ENCODE measurements at regions not wholly inside any gene's neighbourhood (a gene's known extent, or its start where the extent isn't known, plus 50 kb on each side); places are given as distances from the start of the nearest gene placed in this dataset.
"Not testable (repeated sequence)": the region's sequence is repeated elsewhere in the genome, so short reads cannot be mapped to it uniquely, and the experiment has no call there.

- DNase-seq = no peak
Observed at GRCh38 chr12:25424211-25424731, 128.8 kb downstream of the LMNTD1 start.

- no peak for DNase-seq
Observed at GRCh38 chr12:25423355-25424050, 129.6 kb downstream of the LMNTD1 start.

- DNase-seq = no peak
Observed at GRCh38 chr12:25422241-25422640, 130.8 kb downstream of the LMNTD1 start.

GRCh38 chr12:25421651-25422167 is 131.4 kb downstream of the LMNTD1 start:
- DNase-seq = no peak

- no peak for DNase-seq
Observed at GRCh38 chr12:25420116-25420515, 133.0 kb downstream of the LMNTD1 start.

GRCh38 chr12:25419595-25419994 is 133.5 kb downstream of the LMNTD1 start:
- no peak for DNase-seq

GRCh38 chr12:25417071-25417470 is 136.0 kb downstream of the LMNTD1 start:
- DNase-seq = no peak

- no peak for DNase-seq
Observed at GRCh38 chr12:25416516-25416915, 136.6 kb downstream of the LMNTD1 start.

GRCh38 chr12:25415004-25415403 is 138.1 kb downstream of the LMNTD1 start:
- no peak for DNase-seq

GRCh38 chr12:25412735-25413134 is 140.3 kb downstream of the LMNTD1 start:
- no peak for DNase-seq

- no peak for DNase-seq
Observed at GRCh38 chr12:25404955-25405354, 148.1 kb downstream of the LMNTD1 start.

GRCh38 chr12:25401547-25402345 is 151.0 kb upstream of the KRAS start:
- no peak for DNase-seq

GRCh38 chr12:25397001-25397400 is 146.3 kb upstream of the KRAS start:
- no peak for DNase-seq

- DNase-seq = no peak
Observed at GRCh38 chr12:25395227-25395626, 144.5 kb upstream of the KRAS start.

GRCh38 chr12:25394775-25395174 is 144.0 kb upstream of the KRAS start:
- DNase-seq = not testable (repeated sequence)

- no peak for DNase-seq
Observed at GRCh38 chr12:25394025-25394424, 143.3 kb upstream of the KRAS start.

GRCh38 chr12:25391346-25391745 is 140.6 kb upstream of the KRAS start:
- DNase-seq = not testable (repeated sequence)

GRCh38 chr12:25388183-25388582 is 137.5 kb upstream of the KRAS start:
- no peak for DNase-seq

GRCh38 chr12:25387732-25388050 is 137.0 kb upstream of the KRAS start:
- DNase-seq = no peak

GRCh38 chr12:25386831-25387731 is 136.4 kb upstream of the KRAS start:
- DNase-seq = peak in 1 of 2 experiments; percentile 66

- DNase-seq = no peak
Observed at GRCh38 chr12:25384893-25385248, 134.1 kb upstream of the KRAS start.

GRCh38 chr12:25384038-25384892 is 133.5 kb upstream of the KRAS start:
- no peak for DNase-seq
